ENCODE measurements at regions not wholly inside any gene's neighbourhood (a gene's known extent, or its start where the extent isn't known, plus 50 kb on each side); places are given as distances from the start of the nearest gene placed in this dataset.

DNA sequence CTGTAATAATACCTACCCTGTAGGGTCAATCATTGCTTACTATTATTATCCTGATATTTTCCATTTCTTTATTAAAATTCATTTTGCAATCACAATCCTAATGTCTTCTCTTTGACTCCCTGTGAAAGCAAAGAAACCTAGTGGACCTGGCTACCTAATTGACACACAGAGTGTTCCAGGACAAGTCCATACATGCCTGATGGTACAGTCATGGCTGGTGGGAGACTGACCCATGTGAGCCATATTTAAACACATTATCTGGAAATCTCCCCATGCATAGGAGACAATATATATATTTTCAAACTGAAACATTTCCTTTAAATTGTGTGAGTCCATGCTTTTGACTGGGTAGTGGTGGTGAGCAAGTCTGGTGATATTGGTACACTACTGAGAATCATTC is 230.6 kb upstream of the DACH1 start:
- Histone ChIP-seq H3K36me3 (ENCODE audit: insufficient read depth, low read depth, low read length) (no peaks in the 10 kb centered on the region), H3K9me3 (ENCODE audit: insufficient read depth, low read depth, low read length) (no peaks in the 10 kb centered on the region), H3K9ac (ENCODE audit: low read depth, low read length) (no peak overlapping the region), H3K27me3 (ENCODE audit: insufficient read depth, low read length) (no peaks in the 10 kb centered on the region), H3K27ac (ENCODE audit: low read length) (no peak overlapping the region), H3K4me3 (ENCODE audit: low read length) (no peak overlapping the region), H3K4me1 (ENCODE audit: insufficient read depth, low read length) (no peaks in the 10 kb centered on the region)

DNA sequence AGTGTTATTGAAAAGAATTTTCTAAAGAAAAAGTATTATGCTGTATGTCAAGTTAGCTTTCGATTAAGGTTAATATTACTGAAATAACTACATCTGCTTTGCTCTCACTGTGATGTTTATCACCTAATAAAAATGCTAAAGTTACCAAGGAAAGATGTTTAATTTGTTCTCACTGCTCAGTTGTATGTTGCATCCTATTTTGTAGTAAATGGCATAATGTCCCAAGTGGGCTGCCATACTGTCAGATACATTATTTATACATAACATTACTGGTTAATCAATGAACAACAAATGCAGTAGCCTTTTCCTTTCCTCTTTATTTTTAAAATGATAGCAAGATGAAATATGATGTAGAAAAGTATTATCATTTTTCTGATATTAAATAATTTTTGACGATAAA is 226.3 kb upstream of the DACH1 start:
- H3K9me3 ChIP-seq (ENCODE audit: insufficient read depth, low read depth, low read length), result no peaks in the 10 kb centered on the region
- H3K4me3 ChIP-seq (ENCODE audit: low read length), result no peak overlapping the region
- no peak overlapping the region for H3K9ac ChIP-seq (ENCODE audit: low read depth, low read length)
- no peaks in the 10 kb centered on the region for H3K27me3 ChIP-seq (ENCODE audit: insufficient read depth, low read length)
- no peaks in the 10 kb centered on the region for H3K36me3 ChIP-seq (ENCODE audit: insufficient read depth, low read depth, low read length)
- H3K27ac ChIP-seq (ENCODE audit: low read length), result no peak overlapping the region
- H3K4me1 ChIP-seq (ENCODE audit: insufficient read depth, low read length), result no peaks in the 10 kb centered on the region

DNA sequence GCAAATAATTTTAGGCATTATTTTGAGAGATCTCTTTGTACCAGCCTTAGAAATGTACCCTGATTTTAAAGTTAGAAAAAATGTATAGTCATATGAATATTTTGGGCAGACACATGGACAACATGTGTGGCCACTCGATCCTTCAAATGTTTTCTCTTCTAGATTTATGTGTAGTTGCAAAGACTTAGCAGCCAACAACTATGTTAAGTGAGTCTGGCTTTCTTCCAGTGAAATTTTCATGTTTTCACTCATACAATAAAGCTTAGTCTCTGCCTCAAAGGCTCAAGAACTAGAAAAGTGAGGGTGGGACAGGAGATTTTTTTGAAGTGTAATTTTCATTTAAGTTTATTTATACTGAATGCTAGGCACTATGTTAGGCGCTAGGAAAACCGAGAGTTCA is 207.7 kb upstream of the DACH1 start:
- Histone ChIP-seq H3K9ac (ENCODE audit: low read depth, low read length) (no peak overlapping the region), H3K27me3 (ENCODE audit: insufficient read depth, low read length) (no peaks in the 10 kb centered on the region), H3K9me3 (ENCODE audit: insufficient read depth, low read depth, low read length) (no peaks in the 10 kb centered on the region), H3K36me3 (ENCODE audit: insufficient read depth, low read depth, low read length) (no peaks in the 10 kb centered on the region), H3K27ac (ENCODE audit: low read length) (no peak overlapping the region), H3K4me3 (ENCODE audit: low read length) (no peak overlapping the region), H3K4me1 (ENCODE audit: insufficient read depth, low read length) (no peaks in the 10 kb centered on the region)

DNA sequence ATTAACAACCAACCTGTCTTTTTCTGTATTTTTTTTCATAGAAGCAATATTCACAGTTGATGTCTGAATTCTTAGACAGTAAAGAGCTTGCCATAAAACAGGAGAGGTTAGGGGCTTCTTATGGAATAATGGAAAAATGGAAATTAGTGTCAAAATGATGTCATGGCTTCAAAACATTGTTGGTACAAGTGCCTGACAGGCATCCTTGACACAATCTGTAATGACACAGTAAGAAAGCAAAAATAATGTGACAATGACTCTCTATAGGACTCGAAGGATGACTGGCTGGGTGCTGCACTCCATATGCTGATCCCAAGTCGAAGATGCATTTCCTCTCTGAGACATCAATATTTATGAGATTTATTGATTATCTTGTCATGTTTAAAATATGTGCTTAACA is 205.3 kb upstream of the DACH1 start:
- no peaks in the 10 kb centered on the region for H3K9me3 ChIP-seq (ENCODE audit: insufficient read depth, low read depth, low read length)
- no peaks in the 10 kb centered on the region for H3K4me1 ChIP-seq (ENCODE audit: insufficient read depth, low read length)
- no peak overlapping the region for H3K27ac ChIP-seq (ENCODE audit: low read length)

DNA sequence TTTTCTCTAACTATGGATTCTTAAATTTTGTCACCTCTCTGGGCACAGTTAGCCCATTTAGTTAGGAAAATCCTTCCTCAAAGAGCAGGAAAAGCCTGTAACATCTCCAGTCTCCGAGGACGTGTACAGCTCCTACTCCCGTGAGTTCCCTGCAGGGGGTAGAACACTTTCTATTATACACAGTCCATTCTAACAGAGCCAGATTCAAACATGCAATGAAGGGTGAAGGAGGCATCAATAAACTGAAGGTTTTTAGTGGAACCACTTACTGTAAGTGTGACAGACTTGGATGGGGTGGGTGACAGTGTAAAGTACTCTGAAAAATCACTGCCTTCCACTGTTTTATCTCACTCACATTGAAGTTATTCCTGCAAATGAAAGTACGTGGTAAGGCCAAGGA is 204.7 kb upstream of the DACH1 start:
- Histone ChIP-seq H3K9ac (ENCODE audit: low read depth, low read length) (no peak overlapping the region), H3K36me3 (ENCODE audit: insufficient read depth, low read depth, low read length) (no peaks in the 10 kb centered on the region), H3K27ac (ENCODE audit: low read length) (no peak overlapping the region), H3K27me3 (ENCODE audit: insufficient read depth, low read length) (no peaks in the 10 kb centered on the region), H3K4me1 (ENCODE audit: insufficient read depth, low read length) (no peaks in the 10 kb centered on the region), H3K9me3 (ENCODE audit: insufficient read depth, low read depth, low read length) (no peaks in the 10 kb centered on the region), H3K4me3 (ENCODE audit: low read length) (no peak overlapping the region)

More for the DNA sequence above, 205.3 kb upstream of the DACH1 start:
- H3K4me3 ChIP-seq (ENCODE audit: low read length), result no peak overlapping the region
- H3K27me3 ChIP-seq (ENCODE audit: insufficient read depth, low read length), result no peaks in the 10 kb centered on the region
- no peaks in the 10 kb centered on the region for H3K36me3 ChIP-seq (ENCODE audit: insufficient read depth, low read depth, low read length)
- H3K9ac ChIP-seq (ENCODE audit: low read depth, low read length), result no peak overlapping the region

DNA sequence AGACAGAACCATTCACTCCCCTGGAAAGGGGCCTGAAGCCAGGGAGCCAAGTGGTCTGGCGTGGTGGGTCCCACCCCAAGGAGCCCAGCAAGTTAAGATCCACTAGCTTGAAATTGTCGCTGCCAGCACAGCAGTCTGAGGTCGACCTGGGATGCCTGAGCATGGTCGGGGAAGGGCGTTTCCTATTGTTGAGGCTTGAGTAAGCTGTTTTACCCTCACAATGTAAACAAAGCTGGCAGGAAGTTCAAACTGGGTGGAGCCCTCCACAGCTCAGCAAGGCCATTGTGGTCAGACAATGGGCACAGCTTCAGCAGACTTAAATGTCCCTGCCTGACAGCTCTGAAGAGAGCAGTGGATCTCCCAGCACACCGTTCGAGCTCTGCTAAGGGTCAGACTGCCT is 195.6 kb upstream of the DACH1 start:
- Histone ChIP-seq H3K27ac (ENCODE audit: low read length) (no peak overlapping the region), H3K9ac (ENCODE audit: low read depth, low read length) (no peak overlapping the region), H3K27me3 (ENCODE audit: insufficient read depth, low read length) (no peaks in the 10 kb centered on the region), H3K36me3 (ENCODE audit: insufficient read depth, low read depth, low read length) (no peaks in the 10 kb centered on the region), H3K4me3 (ENCODE audit: low read length) (no peak overlapping the region), H3K9me3 (ENCODE audit: insufficient read depth, low read depth, low read length) (no peaks in the 10 kb centered on the region), H3K4me1 (ENCODE audit: insufficient read depth, low read length) (no peaks in the 10 kb centered on the region)

DNA sequence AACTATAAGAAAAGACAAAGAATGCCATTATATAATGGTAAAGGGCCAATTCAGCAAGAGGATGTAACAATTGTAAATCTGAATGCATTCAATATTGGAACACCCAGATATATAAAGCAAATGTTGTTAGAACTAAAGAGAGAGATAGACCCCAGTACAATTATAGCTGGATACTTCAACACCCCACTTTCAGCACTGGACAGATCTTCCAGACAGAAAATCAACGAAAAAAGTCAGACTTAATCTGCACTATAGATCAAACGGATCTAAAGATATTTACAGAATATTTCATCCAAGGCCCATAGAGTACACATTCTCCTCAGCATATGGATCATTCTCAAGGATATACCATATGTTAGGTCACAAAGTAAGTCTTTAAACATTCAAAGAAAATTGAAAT is 194.6 kb upstream of the DACH1 start:
- Histone ChIP-seq H3K4me3 (ENCODE audit: low read length) (no peak overlapping the region), H3K36me3 (ENCODE audit: insufficient read depth, low read depth, low read length) (no peaks in the 10 kb centered on the region), H3K27ac (ENCODE audit: low read length) (no peak overlapping the region), H3K9me3 (ENCODE audit: insufficient read depth, low read depth, low read length) (no peaks in the 10 kb centered on the region), H3K27me3 (ENCODE audit: insufficient read depth, low read length) (no peaks in the 10 kb centered on the region), H3K4me1 (ENCODE audit: insufficient read depth, low read length) (no peaks in the 10 kb centered on the region), H3K9ac (ENCODE audit: low read depth, low read length) (no peak overlapping the region)

DNA sequence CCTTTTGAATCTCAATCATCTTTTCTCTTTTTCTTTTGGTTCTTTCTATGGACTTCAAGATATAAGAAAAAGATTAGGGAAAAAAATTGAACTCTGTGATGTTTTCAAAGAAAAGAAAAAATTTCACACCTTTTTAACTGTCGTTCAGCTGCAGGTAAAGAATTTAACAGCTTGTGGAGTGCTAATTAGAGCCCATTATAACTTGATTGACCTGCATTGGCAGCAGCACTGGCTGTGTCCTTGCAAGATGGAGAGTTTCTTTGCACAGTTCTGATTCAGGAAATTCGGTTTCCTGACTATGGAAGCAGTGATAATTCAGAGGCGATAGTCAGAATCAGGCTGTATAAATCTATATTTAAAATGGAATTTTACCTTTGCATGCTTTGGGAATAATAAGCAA is 183.2 kb upstream of the DACH1 start:
- H3K4me3 ChIP-seq (ENCODE audit: low read length), result no peak overlapping the region
- H3K4me1 ChIP-seq (ENCODE audit: insufficient read depth, low read length), result no peaks in the 10 kb centered on the region
- no peak overlapping the region for H3K27ac ChIP-seq (ENCODE audit: low read length)
- no peaks in the 10 kb centered on the region for H3K27me3 ChIP-seq (ENCODE audit: insufficient read depth, low read length)
- H3K9me3 ChIP-seq (ENCODE audit: insufficient read depth, low read depth, low read length), result 0 out of 2 replicates have a peak, but pooled peaks cover 3% of the 10 kb centered on the region
- no peak overlapping the region for H3K9ac ChIP-seq (ENCODE audit: low read depth, low read length)
- H3K36me3 ChIP-seq (ENCODE audit: insufficient read depth, low read depth, low read length), result no peaks in the 10 kb centered on the region

DNA sequence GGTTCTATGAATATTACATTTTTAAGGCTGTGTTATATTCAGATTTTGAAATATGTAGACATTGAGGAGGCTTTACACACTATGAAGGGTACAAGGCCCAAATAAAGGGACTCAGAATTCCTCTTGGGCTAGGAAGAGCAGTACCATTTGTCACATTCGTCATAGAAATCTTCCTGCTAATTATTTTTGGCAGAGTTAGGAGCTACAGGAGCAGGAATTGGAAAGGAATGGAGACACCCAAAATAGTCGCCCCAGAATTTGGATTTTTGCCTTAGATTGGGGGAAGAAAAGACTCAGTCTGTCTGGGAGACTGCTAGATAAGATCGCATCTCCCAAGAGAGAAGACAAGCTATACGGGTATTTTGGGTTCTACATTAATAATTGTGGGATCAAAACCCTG is 176.4 kb upstream of the DACH1 start:
- H3K9ac ChIP-seq (ENCODE audit: low read depth, low read length), result no peak overlapping the region
- no peaks in the 10 kb centered on the region for H3K27me3 ChIP-seq (ENCODE audit: insufficient read depth, low read length)
- H3K36me3 ChIP-seq (ENCODE audit: insufficient read depth, low read depth, low read length), result no peaks in the 10 kb centered on the region

DNA sequence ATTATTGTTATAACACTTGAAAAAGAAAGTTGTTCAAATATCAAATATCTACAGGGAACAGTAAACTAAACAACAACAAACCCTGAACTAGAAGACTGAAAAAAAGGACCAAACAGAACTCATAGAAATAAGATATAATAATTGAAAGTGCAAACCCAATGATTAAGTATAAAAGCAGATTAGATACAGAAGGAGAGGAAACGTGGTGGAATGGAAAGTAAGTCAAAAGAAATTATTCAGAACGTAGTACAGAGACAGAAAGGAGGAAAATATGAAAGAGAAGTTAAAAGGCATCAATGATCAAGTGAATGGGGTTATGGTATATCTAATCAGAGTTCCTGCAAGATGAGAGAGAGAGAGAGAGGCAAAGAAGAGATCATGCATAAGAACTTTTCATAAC is 174.2 kb upstream of the DACH1 start:
- Histone ChIP-seq H3K4me1 (ENCODE audit: insufficient read depth, low read length) (no peaks in the 10 kb centered on the region), H3K27ac (ENCODE audit: low read length) (no peak overlapping the region), H3K9ac (ENCODE audit: low read depth, low read length) (no peak overlapping the region), H3K27me3 (ENCODE audit: insufficient read depth, low read length) (no peaks in the 10 kb centered on the region), H3K4me3 (ENCODE audit: low read length) (no peak overlapping the region), H3K36me3 (ENCODE audit: insufficient read depth, low read depth, low read length) (no peaks in the 10 kb centered on the region), H3K9me3 (ENCODE audit: insufficient read depth, low read depth, low read length) (no peaks in the 10 kb centered on the region)

More for the DNA sequence above, 176.4 kb upstream of the DACH1 start:
- H3K27ac ChIP-seq (ENCODE audit: low read length), result no peak overlapping the region
- no peaks in the 10 kb centered on the region for H3K9me3 ChIP-seq (ENCODE audit: insufficient read depth, low read depth, low read length)
- H3K4me1 ChIP-seq (ENCODE audit: insufficient read depth, low read length), result no peaks in the 10 kb centered on the region
- H3K4me3 ChIP-seq (ENCODE audit: low read length), result no peak overlapping the region

DNA sequence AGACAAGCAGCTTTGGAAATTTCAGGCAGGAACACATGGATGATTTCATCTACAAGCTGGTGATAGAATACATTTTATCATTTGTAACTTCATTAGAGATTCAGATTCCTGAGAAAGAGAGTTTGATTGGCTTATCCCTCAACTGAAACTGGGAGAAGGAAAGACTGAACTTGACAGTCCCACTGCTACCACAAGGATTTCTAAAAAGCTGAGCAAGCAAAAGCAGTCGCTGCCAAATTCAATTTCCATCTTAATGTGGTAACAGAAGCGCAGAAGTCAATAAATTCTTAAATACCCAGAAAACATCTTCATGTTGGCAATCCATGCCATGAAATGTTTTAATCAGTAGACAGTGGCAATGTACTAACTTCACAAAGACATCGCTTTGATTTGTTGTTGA is 172.1 kb upstream of the DACH1 start:
- H3K4me3 ChIP-seq (ENCODE audit: low read length), result no peak overlapping the region
- no peak overlapping the region for H3K27ac ChIP-seq (ENCODE audit: low read length)
- H3K9ac ChIP-seq (ENCODE audit: low read depth, low read length), result no peak overlapping the region

DNA sequence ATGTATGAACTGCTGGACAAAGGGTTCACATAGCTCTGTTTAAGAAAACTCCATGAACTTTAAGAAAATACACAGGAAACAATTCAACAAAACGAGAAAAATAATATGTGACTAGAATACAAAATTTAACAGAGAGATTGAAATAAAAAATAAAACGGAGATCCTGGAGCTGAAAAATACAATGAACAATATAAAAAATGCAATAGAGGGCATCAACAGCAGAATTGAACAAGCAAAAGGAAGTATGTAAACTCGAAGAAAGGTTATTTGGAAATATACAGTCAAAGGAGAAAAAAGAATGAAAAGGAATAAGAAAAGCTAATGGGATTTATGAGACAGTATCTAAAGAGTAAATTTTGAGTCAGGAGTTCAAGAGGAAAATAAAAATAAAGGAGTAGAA is 163.0 kb upstream of the DACH1 start:
- Histone ChIP-seq H3K4me1 (ENCODE audit: insufficient read depth, low read length) (no peaks in the 10 kb centered on the region), H3K36me3 (ENCODE audit: insufficient read depth, low read depth, low read length) (no peaks in the 10 kb centered on the region), H3K27ac (ENCODE audit: low read length) (no peak overlapping the region), H3K9me3 (ENCODE audit: insufficient read depth, low read depth, low read length) (no peaks in the 10 kb centered on the region), H3K27me3 (ENCODE audit: insufficient read depth, low read length) (no peaks in the 10 kb centered on the region), H3K9ac (ENCODE audit: low read depth, low read length) (no peak overlapping the region), H3K4me3 (ENCODE audit: low read length) (no peak overlapping the region)

More for the DNA sequence above, 172.1 kb upstream of the DACH1 start:
- Histone ChIP-seq H3K4me1 (ENCODE audit: insufficient read depth, low read length) (no peaks in the 10 kb centered on the region), H3K27me3 (ENCODE audit: insufficient read depth, low read length) (no peaks in the 10 kb centered on the region), H3K36me3 (ENCODE audit: insufficient read depth, low read depth, low read length) (no peaks in the 10 kb centered on the region), H3K9me3 (ENCODE audit: insufficient read depth, low read depth, low read length) (no peaks in the 10 kb centered on the region)

DNA sequence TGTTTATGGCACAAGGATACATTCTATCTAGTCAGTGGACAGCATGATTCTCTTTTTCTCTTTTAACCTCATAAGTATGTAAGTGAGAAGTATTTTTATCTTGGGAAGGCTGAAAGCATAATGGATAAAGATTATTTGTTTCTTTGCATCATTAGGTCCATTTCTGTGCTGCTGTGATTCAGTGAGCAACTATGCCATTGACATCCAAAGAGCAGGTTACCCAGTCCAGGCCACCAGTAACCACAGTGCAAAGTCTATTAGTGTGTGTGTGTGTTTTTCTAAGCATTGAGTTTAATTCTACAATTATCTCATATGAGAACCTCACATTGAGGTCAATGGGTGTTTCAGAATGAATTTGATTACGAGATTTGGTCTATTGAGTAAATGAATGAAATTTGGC is 158.8 kb upstream of the DACH1 start:
- Histone ChIP-seq H3K27ac (ENCODE audit: low read length) (no peak overlapping the region), H3K36me3 (ENCODE audit: insufficient read depth, low read depth, low read length) (no peaks in the 10 kb centered on the region), H3K27me3 (ENCODE audit: insufficient read depth, low read length) (no peaks in the 10 kb centered on the region), H3K4me3 (ENCODE audit: low read length) (no peak overlapping the region), H3K9ac (ENCODE audit: low read depth, low read length) (no peak overlapping the region), H3K9me3 (ENCODE audit: insufficient read depth, low read depth, low read length) (no peaks in the 10 kb centered on the region), H3K4me1 (ENCODE audit: insufficient read depth, low read length) (no peaks in the 10 kb centered on the region)
